GM12878 (cell line): ENCODE measurements at regions not wholly inside any gene's neighbourhood (a gene's known extent, or its start where the extent isn't known, plus 50 kb on each side); places are given as distances from the start of the nearest gene placed in this dataset.

Experiments
- ATAC-seq: fragments of 200-7000 bp; cut with Tn5 transposase; 3 replicates; pipeline ENCODE4 v1.9.1; 2020; ENCODE audit warnings: mild to moderate bottlenecking, moderate library complexity
- BruUV-seq: library from RNA; stranded (reverse); fragments of 400-500 nt; replicated peaks from 2 replicates; lab custom pipeline; 2021; lab: Mats Ljungman, UMichigan
- CTCF ChIA-PET: fragments of 300-600 bp; sonication (Branson Sonifier 250); formaldehyde crosslinking; extraction: SDS; loops from one replicate; lab custom pipeline; 2021; ENCODE audit warnings: inconsistent platforms; lab: Yijun Ruan, JAX
- POLR2A ChIA-PET: fragments of 350-600 bp; formaldehyde crosslinking; extraction: SDS; loops from one replicate; lab custom pipeline; 2021; ENCODE audit warnings: inconsistent platforms; lab: Charles Lee
- RAD21 ChIA-PET: fragments of 300-600 bp; sonication (Branson Sonifier 250); formaldehyde crosslinking; loops from one replicate; lab custom pipeline; 2023; ENCODE audit warnings: antibody characterized with exemption; ENCODE audit not compliant: unreplicated experiment; lab: Charles Lee
- SMC1A ChIA-PET: fragments of 300-600 bp; sonication (Branson Sonifier 250); formaldehyde crosslinking; loops from one replicate; lab custom pipeline; 2023; ENCODE audit not compliant: unreplicated experiment, uncharacterized antibody; lab: Charles Lee
- DNase-seq: peaks from one replicate; pipeline ENCODE4 v3.0.0-alpha.2; 2011; ENCODE audit warnings: low read depth, low spot score
- FAIRE-seq: peaks from 3 replicates; lab custom pipeline; 2011; peaks lifted over from hg19 to GRCh38; lab: Jason Lieb, UNC
- H2AFZ ChIP-seq: 2 replicates; pipeline ENCODE4 v1.6.0; 2011; ENCODE audit warnings: low read depth, low read length, control low read depth; ENCODE audit not compliant: control insufficient read depth
- H3K27ac ChIP-seq: 2 replicates; pipeline ENCODE4 v1.5.1; 2011; ENCODE audit warnings: control low read depth; ENCODE audit not compliant: control insufficient read depth, insufficient read depth
- H3K27me3 ChIP-seq, 2 experiments: replicated peaks in 1 of 2; 2 replicates each; pipeline versions ENCODE4 v1.6.0 to v1.6.1; 2011; ENCODE audit warnings: low read length in 1 of 2; ENCODE audit not compliant: control insufficient read depth in 2 of 2, insufficient read depth in 2 of 2
- H3K36me3 ChIP-seq, 2 experiments: 2 replicates each; pipeline ENCODE4 v1.5.1; 2011; ENCODE audit warnings: low read length in 1 of 2; ENCODE audit not compliant: control insufficient read depth in 2 of 2, insufficient read depth in 2 of 2
- H3K4me1 ChIP-seq: 2 replicates; pipeline ENCODE4 v1.6.1; 2011; ENCODE audit warnings: mild to moderate bottlenecking, low read length, moderate library complexity, mixed read lengths; ENCODE audit not compliant: control insufficient read depth, insufficient read depth
- H3K4me2 ChIP-seq: 2 replicates; pipeline ENCODE4 v1.6.0; 2011; ENCODE audit warnings: control low read depth; ENCODE audit not compliant: control insufficient read depth, insufficient read depth
- H3K4me3 ChIP-seq: fragments of 200-600 bp; sonication (generic); 2 replicates; pipeline ENCODE4 v1.5.1; 2016
- H3K79me2 ChIP-seq: 2 replicates; pipeline ENCODE4 v1.6.0; 2011; ENCODE audit warnings: low read length; ENCODE audit not compliant: control insufficient read depth, insufficient read depth
- H3K9ac ChIP-seq: 2 replicates; pipeline ENCODE4 v1.8.0; 2011; ENCODE audit warnings: low read length, control low read depth, mixed read lengths; ENCODE audit not compliant: control insufficient read depth, insufficient read depth
- H3K9me3 ChIP-seq: replicated peaks from 3 replicates; pipeline ENCODE4 v1.5.1; 2011; ENCODE audit warnings: mild to moderate bottlenecking, low read length; ENCODE audit not compliant: control insufficient read depth, insufficient read depth
- H4K20me1 ChIP-seq: 2 replicates; pipeline ENCODE4 v1.6.0; 2011; ENCODE audit not compliant: control insufficient read depth, insufficient read depth
- E2F4 ChIP-seq: IDR thresholded peaks from 2 replicates; pipeline ENCODE4 v1.6.1; 2012; ENCODE audit warnings: low read depth, low read length, improper control_type of control experiment
- HDAC2 ChIP-seq: fragments of 200-600 bp; sonication (generic); IDR thresholded peaks from 2 replicates; pipeline ENCODE4 v1.6.1; 2017
- NBN ChIP-seq: fragments of 450-650 bp; IDR thresholded peaks from 2 replicates; pipeline ENCODE4 v1.6.1; 2016
- NR2C2 ChIP-seq: IDR thresholded peaks from 2 replicates; pipeline ENCODE4 v1.6.1; 2011; ENCODE audit warnings: borderline replicate concordance, low read depth; ENCODE audit not compliant: control insufficient read depth, insufficient read length
- NR2F1 ChIP-seq: fragments of 450-650 bp; conservative IDR thresholded peaks from 2 replicates; pipeline ENCODE4 v1.6.1; 2017; ENCODE audit warnings: mild to moderate bottlenecking
- RBBP5 ChIP-seq: fragments of 200-600 bp; sonication (generic); conservative IDR thresholded peaks from 2 replicates; pipeline ENCODE4 v1.6.1; 2016
- RUNX3 ChIP-seq: IDR thresholded peaks from 2 replicates; pipeline ENCODE4 v1.6.1; 2012; ENCODE audit warnings: low read length, inconsistent platforms
- SIX5 ChIP-seq: IDR thresholded peaks from 2 replicates; pipeline ENCODE4 v1.6.1; 2011; ENCODE audit warnings: mild to moderate bottlenecking, low read depth, low read length, moderate library complexity; ENCODE audit not compliant: severe bottlenecking
- STAT3 ChIP-seq: IDR thresholded peaks from 2 replicates; pipeline ENCODE4 v1.6.1; 2011; ENCODE audit warnings: low read depth, low read length, improper control_type of control experiment
- USF1 ChIP-seq: IDR thresholded peaks from 2 replicates; pipeline ENCODE4 v1.6.1; 2011; ENCODE audit warnings: borderline replicate concordance, low read depth, mild to moderate bottlenecking, moderate library complexity, mixed read lengths, low read length; ENCODE audit not compliant: insufficient read depth; ENCODE audit errors: extremely low read length
- YBX1 ChIP-seq: fragments of 450-650 bp; IDR thresholded peaks from 2 replicates; pipeline ENCODE4 v1.6.1; 2016; ENCODE audit warnings: antibody characterized with exemption
- YY1 ChIP-seq: IDR thresholded peaks from 2 replicates; pipeline ENCODE4 v1.6.1; 2011; ENCODE audit warnings: low read depth, mild to moderate bottlenecking, low read length
- ZBTB40 ChIP-seq: fragments of 450-650 bp; IDR thresholded peaks from 2 replicates; pipeline ENCODE4 v1.6.1; 2016; ENCODE audit warnings: mild to moderate bottlenecking, moderate library complexity, borderline replicate concordance
- ZNF384 ChIP-seq: IDR thresholded peaks from 2 replicates; pipeline ENCODE4 v1.6.1; 2012; ENCODE audit warnings: low read depth, mild to moderate bottlenecking, low read length, improper control_type of control experiment, borderline replicate concordance
- ZNF622 ChIP-seq: fragments of 450-650 bp; IDR thresholded peaks from 2 replicates; pipeline ENCODE4 v1.6.1; 2017; ENCODE audit warnings: mild to moderate bottlenecking, inconsistent platforms
- WGBS: methylation state at CpG from one replicate; pipeline ENCODE4 v1.1.6; 2016; ENCODE audit warnings: low lambda C conversion rate; ENCODE audit not compliant: insufficient replicate concordance, insufficient coverage; ENCODE audit errors: missing lambda C conversion rate; 5-methylcytosine and 5-hydroxymethylcytosine counted together
- in situ Hi-C: fragments of 300-500 bp; cut with MboI; formaldehyde crosslinking; loops from 9 replicates; pipeline ENCODE4 v1.14.3; 2018; ENCODE audit warnings: mixed read lengths
- intact Hi-C: fragments of 100-400 bp; cut with micrococcal nuclease; formaldehyde crosslinking; loops from one replicate; pipeline ENCODE4 v1.14.2; 2022; ENCODE audit not compliant: unreplicated experiment
- TF ChIP-seq, protein P1 (sequence below): IDR thresholded peaks from 2 replicates; pipeline ENCODE4 v1.6.1; 2011; ENCODE audit warnings: mild to moderate bottlenecking, low read depth, low read length, moderate library complexity; ENCODE audit not compliant: insufficient replicate concordance

GRCh38 chr6:140077827-140078560, 703.5 kb upstream of the CITED2 start:
- Histone ChIP-seq H3K27me3 (no peaks in the 10 kb centered on the region), H3K27ac (no peak overlapping the region), H2AFZ (no peak overlapping the region), H3K4me2 (no peak overlapping the region), H3K79me2 (no peaks in the 10 kb centered on the region), H3K4me3 (no peak overlapping the region), H3K36me3 (no peaks in the 10 kb centered on the region), H3K9me3 (no peaks in the 10 kb centered on the region), H3K4me1 (no peaks in the 10 kb centered on the region), H4K20me1 (no peaks in the 10 kb centered on the region), H3K9ac (no peak overlapping the region)
- in situ Hi-C loops = no loop called here
- ChIA-PET CTCF (interaction anchor here (0.6 kb wide), 1 partner anchor 193 kb away, joined by 3 read pairs; no protein-coding TSS in a partner anchor), POLR2A (no interaction called here), SMC1A (interaction anchor here (0.5 to 1.5 kb wide), 3 partner anchors 9 to 836 kb away, joined by 3 to 4 read pairs (median 3); no protein-coding TSS in a partner anchor), RAD21 (no interaction called here)
- ATAC-seq = no peak
- DNase-seq = no peak
- 14% methylated on average over 5 of the region's 5 CpGs for WGBS
- FAIRE-seq = no peak
- intact Hi-C loops = no loop called here
- BruUV-seq = no TSS peak
- TF ChIP-seq YBX1 = no peak
- TF ChIP-seq ZNF622 = no peak
- TF ChIP-seq, protein P1, sequence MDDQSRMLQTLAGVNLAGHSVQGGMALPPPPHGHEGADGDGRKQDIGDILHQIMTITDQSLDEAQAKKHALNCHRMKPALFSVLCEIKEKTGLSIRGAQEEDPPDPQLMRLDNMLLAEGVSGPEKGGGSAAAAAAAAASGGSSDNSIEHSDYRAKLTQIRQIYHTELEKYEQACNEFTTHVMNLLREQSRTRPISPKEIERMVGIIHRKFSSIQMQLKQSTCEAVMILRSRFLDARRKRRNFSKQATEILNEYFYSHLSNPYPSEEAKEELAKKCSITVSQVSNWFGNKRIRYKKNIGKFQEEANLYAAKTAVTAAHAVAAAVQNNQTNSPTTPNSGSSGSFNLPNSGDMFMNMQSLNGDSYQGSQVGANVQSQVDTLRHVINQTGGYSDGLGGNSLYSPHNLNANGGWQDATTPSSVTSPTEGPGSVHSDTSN = no peak
- TF ChIP-seq ZNF384 = no peak
- no peak for TF ChIP-seq STAT3
- TF ChIP-seq NR2F1 = no peak
- TF ChIP-seq ZBTB40 = no peak
- TF ChIP-seq HDAC2 = no peak
- TF ChIP-seq USF1 = no peak
- no peak for TF ChIP-seq NR2C2
- no peak for TF ChIP-seq RBBP5
- TF ChIP-seq NBN = no peak
- TF ChIP-seq SIX5 = no peak
- TF ChIP-seq E2F4 = no peak
- TF ChIP-seq YY1 = no peak
- TF ChIP-seq RUNX3 = no peak
